ENCODE measurements at regions not wholly inside any gene's neighbourhood (a gene's known extent, or its start where the extent isn't known, plus 50 kb on each side); places are given as distances from the start of the nearest gene placed in this dataset.

DNA sequence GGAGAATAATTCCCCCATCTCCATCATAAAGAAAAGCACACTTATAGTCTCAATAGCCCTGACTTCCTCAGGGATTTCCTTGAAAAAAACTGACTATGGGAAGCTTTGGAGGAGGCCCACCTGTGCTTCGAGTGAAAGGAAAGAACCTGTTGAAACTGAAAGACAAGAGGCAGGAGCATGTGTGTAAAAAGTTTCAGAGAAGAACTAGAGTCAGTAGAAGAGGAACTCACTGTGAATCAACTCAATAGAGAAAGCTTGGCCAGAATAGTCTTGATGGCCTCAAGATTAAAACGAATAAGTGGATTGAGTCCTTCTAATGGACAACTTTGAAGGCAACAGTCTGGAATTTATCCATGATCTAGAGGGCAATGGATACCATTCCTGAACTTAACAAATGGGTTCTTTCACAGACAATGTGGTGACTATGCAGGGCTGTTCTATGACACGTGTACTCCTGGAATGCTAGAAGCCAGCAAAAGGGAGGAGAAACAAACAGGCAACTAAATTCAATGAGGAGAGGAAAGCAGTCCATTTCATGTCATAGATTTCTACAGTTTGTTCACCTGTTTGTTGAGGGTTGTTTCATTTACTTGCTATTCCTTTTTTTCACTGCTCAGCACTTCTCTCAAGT, 442.3 kb downstream of the GRB14 start:
- no peak for DNase-seq (ENCODE audit: low spot score)

DNA sequence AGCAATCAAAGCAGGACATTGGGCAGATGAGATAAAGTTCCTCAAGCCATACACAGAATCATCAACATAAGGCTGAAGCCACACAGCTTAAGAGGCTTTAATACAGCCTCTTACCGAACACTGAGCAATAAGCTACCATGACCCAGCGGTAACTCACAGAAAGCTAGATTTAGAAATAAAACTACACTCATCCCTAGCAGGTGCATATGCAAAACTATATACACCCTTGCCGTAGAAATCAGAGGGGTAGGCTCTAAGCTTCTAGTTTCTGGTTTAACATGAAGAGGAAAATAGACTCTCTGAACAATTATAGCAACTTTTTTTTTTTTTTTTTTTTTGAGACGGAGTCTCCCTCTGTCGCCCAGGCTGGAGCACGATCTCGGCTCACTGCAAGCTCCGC, 428.8 kb upstream of the FIGN start:
- no peak for DNase-seq (ENCODE audit: low spot score)

DNA sequence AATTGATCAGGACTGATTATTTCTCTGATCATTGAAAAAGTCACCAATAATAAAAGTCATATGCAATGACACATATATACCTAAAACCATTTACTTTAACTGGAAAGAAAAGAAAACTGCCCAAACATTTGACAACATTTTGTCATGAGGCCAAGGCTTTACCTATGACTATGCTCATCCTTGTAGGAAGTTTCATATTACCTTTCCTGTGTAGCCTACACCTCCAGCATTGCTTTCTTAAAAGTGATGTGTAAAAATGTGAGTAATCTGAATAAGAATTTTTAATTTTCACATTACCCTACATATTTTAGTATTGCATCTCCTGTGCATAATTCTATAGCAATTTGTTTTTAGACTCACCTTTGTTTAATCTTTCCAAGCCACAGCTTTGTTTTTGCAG, 419.8 kb upstream of the FIGN start:
- no peak for DNase-seq (ENCODE audit: low spot score)

DNA sequence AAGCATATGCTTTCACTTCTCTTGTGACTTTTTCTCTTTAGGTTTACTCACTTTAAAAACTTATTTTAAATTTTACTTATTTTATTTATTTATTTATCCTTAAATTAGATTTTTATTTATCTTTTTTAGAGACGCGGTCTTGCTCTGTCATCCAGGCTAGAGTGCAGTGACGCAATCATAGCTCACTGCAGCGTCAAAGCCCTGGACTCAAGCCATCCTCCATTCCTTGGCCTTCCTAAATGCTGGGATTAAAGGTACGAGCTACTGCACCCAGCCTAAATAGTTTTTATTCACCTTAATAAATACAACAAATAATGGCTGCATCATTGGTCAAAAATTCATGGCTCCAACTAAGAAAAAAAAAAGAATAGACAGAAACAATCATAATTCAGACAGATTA, 415.7 kb upstream of the FIGN start:
- no peak for DNase-seq (ENCODE audit: low spot score)

DNA sequence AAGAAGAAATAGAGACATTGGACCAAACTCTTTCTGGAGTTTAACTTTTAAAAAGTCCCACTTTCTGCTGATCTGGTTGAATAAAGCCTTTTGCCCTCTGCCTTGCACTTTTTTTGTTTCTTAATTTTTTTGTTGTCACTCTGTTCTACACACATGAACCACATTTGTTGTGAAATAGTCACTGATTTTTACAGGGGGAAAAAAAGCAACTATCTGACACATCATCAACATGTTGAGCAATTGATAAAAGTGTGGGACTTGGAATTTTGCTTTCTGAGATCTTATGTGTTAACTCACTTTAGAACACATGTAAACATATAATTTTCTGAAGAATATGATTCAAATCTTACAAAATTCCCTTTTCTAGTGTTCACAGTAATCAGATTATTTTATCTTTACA, 414.8 kb upstream of the FIGN start:
- no peak for DNase-seq (ENCODE audit: low spot score)

DNA sequence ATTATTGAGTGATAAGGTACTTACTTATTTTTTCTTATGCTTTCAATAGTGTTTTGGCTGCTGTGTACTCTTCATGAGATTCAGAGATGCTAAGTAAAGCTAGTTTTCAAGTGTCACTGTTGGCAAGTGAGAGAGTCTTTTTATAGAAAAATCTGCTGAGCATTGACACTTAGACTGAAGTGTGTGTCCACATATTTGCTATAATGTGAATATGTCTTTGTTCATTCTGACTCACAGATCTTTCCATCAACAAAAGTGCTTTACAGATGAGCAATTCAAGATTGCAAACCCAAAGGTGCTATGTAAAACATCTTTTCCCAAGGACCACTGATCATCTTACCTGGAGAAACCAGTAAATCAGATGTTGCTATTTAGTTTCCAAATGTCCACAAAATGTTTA, 410.6 kb upstream of the FIGN start:
- no peak for DNase-seq (ENCODE audit: low spot score)

DNA sequence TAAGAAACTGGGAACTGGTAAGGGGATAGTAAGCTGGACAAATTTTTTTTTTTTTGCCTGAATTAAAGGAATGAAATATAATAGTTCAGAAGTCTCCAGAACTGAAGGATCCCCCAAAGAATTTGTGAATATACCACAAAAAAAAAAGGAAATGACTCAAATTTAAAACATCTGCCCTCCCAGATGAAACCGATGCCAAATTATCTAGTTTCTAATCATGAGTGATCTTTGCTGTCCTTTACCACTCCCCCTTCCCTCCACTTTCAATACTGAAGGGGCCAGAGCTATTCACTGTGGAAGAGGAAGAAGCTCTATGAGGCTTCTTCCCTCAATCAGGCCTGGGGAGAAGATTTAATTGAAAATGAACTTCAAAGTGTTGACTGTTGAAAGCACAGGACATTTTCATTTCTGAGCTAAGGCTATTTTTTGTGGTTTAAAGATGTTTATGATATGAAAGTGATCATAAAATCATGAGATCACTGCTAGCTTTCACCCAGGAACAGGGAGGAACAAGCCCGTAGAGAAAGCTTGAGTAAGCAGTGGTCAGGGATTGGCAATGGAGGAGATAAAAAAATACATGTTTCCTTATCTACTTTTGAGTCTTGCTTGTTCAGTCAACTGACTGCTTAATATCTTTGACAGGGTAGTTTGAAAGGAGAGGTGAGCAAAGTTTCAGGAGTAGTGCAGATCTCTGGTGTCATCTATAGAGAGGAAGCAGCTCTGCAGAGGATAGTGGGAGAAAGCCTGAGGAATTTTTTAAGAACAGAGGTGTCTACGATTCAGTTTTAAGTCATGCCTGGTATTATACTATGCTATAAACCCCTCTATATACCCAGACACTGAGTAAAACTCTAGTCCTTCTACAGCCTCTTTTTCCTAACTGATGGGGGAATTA, 409.5 kb upstream of the FIGN start:
- no peak for DNase-seq (ENCODE audit: low spot score)

DNA sequence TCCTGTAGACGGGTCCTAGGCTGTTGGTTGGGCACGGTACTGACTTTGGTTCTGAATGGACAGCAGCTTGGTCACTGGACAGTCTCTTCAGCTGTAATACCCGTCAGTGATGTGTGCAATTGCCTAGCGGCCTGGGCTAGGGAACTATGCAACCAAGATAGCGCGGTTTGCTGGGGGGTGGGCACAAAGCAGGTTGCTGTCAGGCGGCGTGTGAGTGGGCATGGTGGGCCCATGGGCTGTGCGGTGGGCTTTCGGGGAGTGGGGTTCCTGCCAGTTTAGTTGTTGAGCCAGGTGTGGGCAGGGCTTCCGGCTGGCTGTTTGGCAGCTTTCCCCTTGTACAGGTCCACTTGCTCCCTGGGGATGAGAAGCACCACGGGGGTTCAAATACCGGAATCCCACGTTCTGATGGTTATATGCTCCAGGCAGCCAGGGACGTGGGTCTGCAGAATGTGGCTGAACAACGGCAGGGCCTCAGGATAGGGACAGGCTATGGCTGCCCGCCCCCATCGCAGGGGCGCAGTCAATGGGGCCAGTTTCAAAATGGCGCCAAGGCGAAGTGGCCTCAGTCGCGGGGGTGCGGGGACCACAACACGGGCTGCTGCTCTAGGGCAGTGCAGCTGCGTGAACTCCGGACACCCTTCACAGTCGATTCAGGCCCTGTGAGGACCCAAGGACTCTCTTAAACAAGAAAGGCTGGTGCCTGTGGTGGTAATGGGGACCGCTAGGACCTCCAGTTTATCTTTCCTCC, 407.5 kb upstream of the FIGN start:
- DNase-seq (ENCODE audit: low spot score) = no peak

DNA sequence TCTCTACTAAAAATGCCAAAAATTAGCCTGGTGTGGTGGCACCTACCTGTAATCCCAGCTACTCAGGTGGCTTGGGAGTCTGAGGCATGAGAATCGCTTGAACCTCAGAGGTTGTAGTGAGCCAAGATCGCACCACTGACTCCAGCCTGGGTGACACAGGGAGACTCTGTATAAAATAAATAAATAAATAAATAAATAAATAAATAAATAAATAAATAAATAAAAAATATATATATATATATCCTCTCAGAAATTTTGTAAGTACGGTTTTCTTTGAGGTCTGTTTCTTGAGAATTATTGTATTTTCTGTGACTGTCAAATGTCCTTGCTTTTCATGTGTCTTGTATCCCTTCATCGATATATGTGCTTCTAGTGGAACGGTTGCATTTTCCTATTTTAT, 406.9 kb upstream of the FIGN start:
- DNase-seq (ENCODE audit: low spot score) = no peak

DNA sequence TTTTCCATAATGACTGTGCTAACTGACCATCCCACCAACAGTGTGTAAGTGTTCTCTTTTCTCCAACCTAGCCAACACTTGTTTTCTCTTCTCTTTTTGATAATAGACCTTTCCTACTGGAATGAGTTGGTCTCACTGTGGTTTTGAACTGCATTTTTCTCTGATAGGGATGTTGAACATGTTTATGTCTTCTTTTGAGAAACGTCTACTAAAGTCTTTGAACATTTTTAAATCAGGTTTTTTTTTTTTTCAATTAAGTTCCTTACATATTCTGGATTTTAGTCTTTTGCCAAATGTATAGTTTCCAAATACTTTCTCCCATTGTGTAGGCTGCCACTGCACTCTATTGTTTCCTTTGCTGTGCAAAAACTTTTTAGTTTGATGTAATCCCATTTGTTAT, 405.5 kb upstream of the FIGN start:
- DNase-seq (ENCODE audit: low spot score) = no peak

DNA sequence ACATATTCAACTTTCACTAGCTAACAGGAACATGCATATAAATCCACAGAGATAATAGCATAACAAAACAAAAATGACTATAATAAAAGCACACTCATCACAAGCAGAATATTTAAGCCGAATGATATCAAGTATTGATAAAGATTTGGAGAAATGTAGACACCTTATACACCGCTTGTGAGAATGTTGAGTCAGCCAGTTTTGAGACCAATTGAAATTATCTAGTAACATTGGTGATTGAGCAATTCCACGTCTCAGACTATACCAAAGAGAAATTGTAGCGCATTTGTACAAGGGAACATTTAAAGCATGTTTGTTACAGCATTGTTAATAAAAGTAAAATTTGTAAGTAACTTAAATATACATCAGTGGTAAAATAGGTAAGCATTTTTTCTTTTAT, 402.9 kb upstream of the FIGN start:
- no peak for DNase-seq (ENCODE audit: low spot score)

DNA sequence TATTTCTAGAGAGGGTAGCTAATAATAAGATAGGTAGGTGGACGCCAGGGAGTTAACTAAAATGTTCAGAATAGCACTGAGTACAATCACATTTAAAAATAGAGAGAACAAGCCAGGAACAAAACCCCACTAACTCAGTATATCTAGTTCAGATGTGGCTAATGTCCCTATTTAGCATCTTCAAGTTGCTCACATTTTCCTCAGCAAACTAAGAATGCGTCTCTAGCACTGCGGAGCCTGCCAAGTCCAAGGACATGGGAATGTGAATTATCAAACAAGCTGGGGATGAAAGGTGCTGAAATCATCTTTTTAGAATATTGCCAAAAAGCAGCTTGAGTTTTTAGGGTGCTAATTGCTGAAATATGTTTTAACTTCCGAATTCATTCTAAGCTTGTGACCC, 398.5 kb upstream of the FIGN start:
- no peak for DNase-seq (ENCODE audit: low spot score)

DNA sequence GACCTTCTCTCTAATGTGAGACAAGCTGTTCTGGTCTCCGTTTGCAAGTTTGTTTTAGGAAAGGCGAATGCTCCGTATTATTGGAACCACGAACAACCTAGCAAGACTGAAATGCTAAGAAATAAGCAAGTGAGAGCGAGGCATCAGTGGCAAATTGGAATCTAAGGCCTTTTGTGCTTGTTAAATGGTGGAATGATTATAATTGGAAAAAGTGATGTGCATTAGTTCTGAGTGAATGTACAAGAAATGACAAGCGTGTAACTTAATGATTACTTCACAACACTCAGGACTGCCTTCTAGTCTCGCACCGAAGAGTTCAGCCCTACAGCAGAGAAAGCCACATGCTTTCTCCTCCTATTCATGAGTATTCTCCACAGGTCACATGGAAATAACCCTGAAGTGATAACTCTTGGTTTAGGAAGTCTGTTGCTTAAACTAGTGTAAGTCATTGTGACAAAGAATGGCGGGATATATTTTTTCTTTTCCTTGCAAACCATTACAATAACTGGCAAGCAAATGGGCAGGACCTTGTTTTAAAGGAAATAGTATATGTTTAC, 392.2 kb upstream of the FIGN start:
- no peak for DNase-seq (ENCODE audit: low spot score)

DNA sequence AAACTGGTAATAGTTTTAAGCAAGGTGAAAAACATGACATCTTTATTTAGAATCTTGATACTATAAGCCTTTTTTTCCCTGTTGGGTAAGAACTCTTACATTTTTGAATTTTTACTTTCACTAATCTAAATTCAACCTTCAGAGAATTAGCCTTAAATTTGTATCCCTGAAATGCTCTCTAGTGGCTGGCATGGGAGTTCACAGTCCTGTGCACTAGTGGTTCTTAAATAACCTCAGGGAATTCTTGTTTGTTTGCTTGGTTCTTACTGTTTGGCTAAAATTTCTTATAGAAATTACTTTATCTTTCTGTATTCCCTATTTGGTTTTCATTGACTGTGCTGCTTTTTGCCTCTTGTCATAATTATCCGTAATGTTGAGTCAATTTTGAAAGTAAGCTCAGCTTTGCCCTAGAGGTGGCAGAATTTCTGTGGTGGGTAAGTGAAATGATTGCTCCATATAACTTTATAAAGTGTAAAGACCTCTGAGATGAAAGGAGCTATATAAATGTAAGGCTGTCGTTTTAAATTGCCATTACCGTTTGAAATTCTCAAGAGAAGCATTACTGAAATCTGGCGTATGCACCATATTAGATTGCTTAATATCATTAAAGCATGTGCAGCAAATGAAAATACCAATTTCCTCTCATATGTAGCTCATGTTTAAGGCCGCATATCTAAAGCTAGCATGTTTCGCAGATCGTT, 391.3 kb upstream of the FIGN start:
- DNase-seq (ENCODE audit: low spot score) = no peak

DNA sequence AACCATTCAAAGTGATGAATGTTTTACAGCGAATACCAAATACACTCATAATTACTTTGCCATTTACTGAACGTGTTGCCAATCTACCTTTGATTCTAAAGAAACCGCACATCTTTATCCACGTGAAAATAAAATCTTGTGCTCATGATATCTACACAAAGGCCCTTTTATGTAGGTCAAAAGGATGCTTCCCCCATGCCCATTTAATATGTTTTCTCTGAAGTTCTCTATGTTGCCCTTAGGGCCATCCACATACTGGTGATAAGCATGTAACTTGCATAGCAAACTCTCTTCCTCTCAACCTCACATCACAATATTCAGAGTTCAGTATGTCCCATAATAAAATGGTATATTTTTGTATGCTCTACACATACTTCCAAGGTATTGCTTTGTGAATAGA, 380.0 kb upstream of the FIGN start:
- DNase-seq (ENCODE audit: low spot score) = no peak

DNA sequence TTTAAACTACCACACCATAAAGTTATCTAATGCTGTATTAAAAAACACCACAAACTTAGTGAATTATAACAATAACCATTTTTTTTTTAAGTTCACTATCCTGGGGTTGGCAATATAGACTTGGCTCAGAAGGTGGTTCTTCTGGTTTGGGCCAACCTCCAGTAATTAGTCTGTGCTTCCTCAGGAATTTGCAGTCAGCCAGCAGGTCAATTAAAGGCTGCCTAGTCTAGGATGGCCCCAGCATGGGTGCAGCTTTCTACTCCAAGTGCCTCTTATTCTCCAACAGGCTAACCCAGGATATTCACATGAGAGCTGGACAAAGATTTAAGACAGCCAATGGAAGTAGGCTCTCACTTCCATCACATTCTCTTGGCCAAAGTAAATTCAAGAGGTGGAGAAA, 379.1 kb upstream of the FIGN start:
- DNase-seq (ENCODE audit: low spot score) = no peak

DNA sequence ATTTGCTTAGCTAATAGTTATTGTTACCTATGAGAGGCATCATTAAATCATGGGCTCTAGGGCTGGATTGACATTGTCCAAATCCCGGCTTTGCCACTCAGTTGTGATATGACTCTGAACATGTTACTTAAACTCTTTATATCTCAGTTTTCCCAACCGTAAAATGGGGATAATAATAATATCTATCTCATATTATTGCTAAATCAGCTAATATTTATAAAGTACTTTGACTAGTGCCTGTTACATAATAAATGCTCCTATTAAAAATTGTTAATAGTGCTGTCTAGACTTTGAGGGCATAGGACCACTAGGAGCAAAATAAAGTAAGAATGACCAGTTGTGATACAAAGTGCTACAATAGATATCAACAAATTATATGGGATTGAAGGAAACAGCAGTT, 376.3 kb upstream of the FIGN start:
- DNase-seq (ENCODE audit: low spot score) = no peak

DNA sequence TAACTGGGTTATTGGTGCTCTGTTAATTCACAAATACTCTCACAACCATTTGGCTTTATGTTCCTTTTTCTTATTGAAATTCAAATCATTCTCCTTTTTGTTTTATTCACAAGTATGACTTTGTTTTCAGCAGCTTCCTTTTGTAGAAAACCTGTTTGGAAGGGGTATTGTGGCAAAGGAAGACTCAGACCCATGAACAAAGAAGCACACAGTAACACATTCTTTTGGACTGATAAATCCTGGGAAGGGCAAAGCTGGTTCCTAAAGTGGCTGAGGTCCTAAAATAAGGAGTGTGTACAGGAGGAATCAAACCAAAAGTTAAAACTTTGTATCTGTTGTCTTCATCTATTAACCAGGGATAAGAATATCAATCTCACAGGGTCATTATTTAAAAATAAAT, 374.7 kb upstream of the FIGN start:
- DNase-seq (ENCODE audit: low spot score) = no peak

DNA sequence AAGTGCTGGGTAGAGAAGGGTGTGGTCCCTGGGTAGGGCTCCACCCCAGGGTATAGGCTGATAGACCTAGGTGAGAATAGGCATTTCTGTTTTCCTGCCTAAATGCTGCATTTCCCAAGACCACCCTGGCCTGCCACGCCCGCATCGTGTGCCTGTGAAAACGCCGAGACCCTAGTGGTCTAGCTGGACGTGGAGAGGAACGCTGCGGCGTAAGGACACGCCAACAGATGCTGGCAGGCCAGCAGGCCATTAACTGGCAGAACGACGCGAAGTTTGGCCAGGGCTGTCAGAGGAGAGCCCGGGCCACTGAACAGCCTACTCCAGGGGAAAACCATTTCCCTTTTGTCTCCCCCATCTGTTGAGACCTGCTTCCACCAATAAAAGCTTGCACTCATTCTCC, 373.2 kb upstream of the FIGN start:
- no peak for DNase-seq (ENCODE audit: low spot score)

DNA sequence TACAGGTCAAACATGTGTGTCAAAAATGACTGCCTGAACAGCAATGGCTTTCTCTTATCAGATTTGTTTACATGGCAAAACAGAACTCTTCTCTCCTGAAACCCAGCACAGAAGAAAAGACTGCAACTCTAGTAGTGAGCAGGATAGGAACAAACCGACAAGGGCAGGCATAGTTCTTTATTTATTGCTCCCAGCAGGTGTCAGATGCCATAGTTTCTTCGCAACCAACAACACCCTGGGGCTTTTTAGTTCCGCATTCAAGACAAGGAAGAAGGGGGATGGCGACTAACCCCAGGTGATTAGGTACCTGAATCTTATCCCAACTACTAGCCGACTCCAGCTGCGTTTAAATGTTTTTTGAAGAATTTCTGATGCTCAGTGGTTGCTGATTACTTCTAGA, 367.5 kb upstream of the FIGN start:
- no peak for DNase-seq (ENCODE audit: low spot score)

DNA sequence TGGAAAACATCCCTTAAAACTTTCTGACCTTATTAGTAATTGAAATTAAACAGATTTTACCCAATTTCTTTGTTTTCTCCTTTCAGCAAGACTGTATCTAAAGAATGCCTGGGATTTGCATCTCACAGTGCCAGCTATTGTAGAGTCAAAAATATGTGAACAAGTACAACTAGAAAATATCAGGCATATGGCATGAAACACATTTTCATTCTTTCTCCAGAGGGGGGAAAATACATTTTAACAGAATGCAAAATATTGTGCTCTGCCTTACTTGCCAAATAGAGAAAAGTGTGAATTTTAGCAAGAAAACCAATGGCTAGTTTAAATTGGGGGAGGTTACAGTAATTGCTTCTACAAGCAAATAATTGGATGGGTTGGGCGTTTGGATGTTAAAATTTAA, 366.6 kb upstream of the FIGN start:
- no peak for DNase-seq (ENCODE audit: low spot score)

DNA sequence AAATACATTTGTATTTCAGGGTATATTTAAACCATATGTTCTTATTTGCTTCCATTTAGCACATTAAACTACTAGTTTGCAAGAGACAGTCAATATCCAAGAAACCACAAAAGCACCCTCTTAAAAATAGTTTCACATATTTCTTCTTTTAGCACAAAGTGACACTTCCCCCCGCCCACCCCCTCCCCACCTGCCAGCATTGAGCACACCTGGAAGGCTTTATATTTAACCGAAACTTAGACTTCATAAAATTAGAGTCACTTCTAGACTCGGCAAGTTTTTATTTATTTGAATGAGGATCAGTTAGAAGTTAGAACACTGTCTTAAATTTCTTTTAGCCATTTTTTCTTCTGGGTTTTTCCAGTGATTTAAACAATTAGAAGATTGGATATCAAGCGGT, 355.9 kb upstream of the FIGN start:
- DNase-seq (ENCODE audit: low spot score) = no peak

Measured in mucosa of gallbladder (tissue), 1 donor.